K562 (cell line): ENCODE measurements at regions not wholly inside any gene's neighbourhood (a gene's known extent, or its start where the extent isn't known, plus 50 kb on each side); places are given as distances from the start of the nearest gene placed in this dataset.

Source experiments
- ATAC-seq: fragments of 200-7000 bp; cut with Tn5 transposase; 3 replicates; pipeline ENCODE4 v1.9.1; 2020; ENCODE audit warnings: moderate library complexity
- BruUV-seq: library from RNA; stranded (reverse); fragments of 400-500 nt; replicated peaks from 2 replicates; lab custom pipeline; 2021; lab: Mats Ljungman, UMichigan
- CTCF ChIA-PET: fragments of 300-600 bp; formaldehyde crosslinking; extraction: SDS; loops from one replicate; lab custom pipeline; 2021; ENCODE audit warnings: low intra/inter-chr PET ratio; lab: Yijun Ruan, JAX
- POLR2A ChIA-PET: fragments of 300-600, 350-650 bp; sonication (Branson Sonifier 250); formaldehyde crosslinking; extraction: SDS; loops from one replicate; lab custom pipeline; 2021; ENCODE audit warnings: antibody characterized with exemption, inconsistent platforms; lab: Yijun Ruan, JAX
- DNase-seq, 4 experiments: peaks; one replicate each; pipeline versions ENCODE4 v3.0.0 to v3.0.0-alpha.2; 2011 to 2018; ENCODE audit warnings: low spot score in 3 of 4, mixed read lengths in 3 of 4; ENCODE audit errors: extremely low read depth in 1 of 4
- FAIRE-seq: peaks from 2 replicates; lab custom pipeline; 2011; peaks lifted over from hg19 to GRCh38; lab: Jason Lieb, UNC
- H2AFZ ChIP-seq: 2 replicates; pipeline ENCODE4 v1.6.0; 2011; ENCODE audit warnings: low read depth, low read length, control low read depth, inconsistent platforms
- H3K27ac ChIP-seq: fragments of 200-600 bp; 3 replicates; pipeline ENCODE4 v1.8.0; 2011; ENCODE audit warnings: low read depth, mild to moderate bottlenecking, control low read depth, inconsistent platforms, low read length, moderate library complexity, mixed read lengths; ENCODE audit errors: extremely low read depth
- H3K27me3 ChIP-seq, 2 experiments: fragments of 300-600 bp in 1 of 2; 2 replicates in 1 of 2; 3 replicates in 1 of 2; pipeline versions ENCODE4 v1.6.0 to v1.8.0; 2011; ENCODE audit warnings: inconsistent platforms in 2 of 2, low read length in 2 of 2, mild to moderate bottlenecking in 1 of 2, mixed read lengths in 1 of 2, moderate library complexity in 1 of 2; ENCODE audit not compliant: control insufficient read depth in 2 of 2, insufficient read depth in 2 of 2
- H3K36me3 ChIP-seq: fragments of 300-600 bp; 3 replicates; pipeline ENCODE4 v1.8.0; 2011; ENCODE audit warnings: mild to moderate bottlenecking, low read length, inconsistent platforms; ENCODE audit not compliant: control insufficient read depth, insufficient read depth
- H3K4me1 ChIP-seq, 2 experiments: fragments of 200-600 bp in 1 of 2; replicated peaks in 1 of 2; 2 replicates in 1 of 2; 3 replicates in 1 of 2; pipeline versions ENCODE4 v1.5.1 to v1.8.0; 2011; ENCODE audit warnings: inconsistent platforms in 2 of 2, low read length in 2 of 2, mild to moderate bottlenecking in 1 of 2, mixed read lengths in 1 of 2, moderate library complexity in 1 of 2; ENCODE audit not compliant: control insufficient read depth in 2 of 2, insufficient read depth in 2 of 2
- H3K4me2 ChIP-seq: 2 replicates; pipeline ENCODE4 v1.6.1; 2011; ENCODE audit warnings: low read length, control low read depth, inconsistent platforms, mixed read lengths; ENCODE audit not compliant: insufficient read depth
- H3K4me3 ChIP-seq: fragments of 200-600 bp; sonication (generic), shearing (Covaris generic); 2 replicates; pipeline ENCODE4 v1.5.1; 2016; ENCODE audit warnings: control low read depth, inconsistent platforms
- H3K79me2 ChIP-seq: fragments of 200-600 bp; 3 replicates; pipeline ENCODE4 v1.8.0; 2011; ENCODE audit warnings: low read length, inconsistent platforms; ENCODE audit not compliant: control insufficient read depth, insufficient read depth
- H3K9ac ChIP-seq, 2 experiments: 2 replicates each; pipeline versions ENCODE4 v1.6.0 to v1.6.1; 2011; ENCODE audit warnings: low read depth in 2 of 2, low read length in 2 of 2, control low read depth in 1 of 2, inconsistent platforms in 1 of 2, mild to moderate bottlenecking in 1 of 2, mixed read lengths in 1 of 2; ENCODE audit not compliant: insufficient read depth in 1 of 2
- H3K9me1 ChIP-seq: one replicate; pipeline ENCODE4 v1.6.0; 2011; ENCODE audit warnings: inconsistent platforms, mild to moderate bottlenecking, low read length, moderate library complexity; ENCODE audit not compliant: control insufficient read depth, insufficient read depth
- H3K9me3 ChIP-seq: replicated peaks from 2 replicates; pipeline ENCODE4 v1.5.1; 2011; ENCODE audit warnings: low read depth, low read length, inconsistent platforms; ENCODE audit not compliant: control insufficient read depth, insufficient read depth
- H4K20me1 ChIP-seq: replicated peaks from 2 replicates; pipeline ENCODE4 v1.6.1; 2011; ENCODE audit warnings: low read length, inconsistent platforms, mixed read lengths; ENCODE audit not compliant: control insufficient read depth, insufficient read depth
- EP400 ChIP-seq: fragments of 450-650 bp; IDR thresholded peaks from 2 replicates; pipeline ENCODE4 v1.6.1; 2017; ENCODE audit warnings: antibody characterized with exemption, mild to moderate bottlenecking, moderate library complexity
- GATAD2A ChIP-seq: fragments of 450-650 bp; IDR thresholded peaks from 2 replicates; pipeline ENCODE4 v1.6.1; 2017
- HMG20A ChIP-seq: fragments of 450-650 bp; formaldehyde crosslinking; conservative IDR thresholded peaks from 2 replicates; pipeline ENCODE4 v1.4.0; 2020; ENCODE audit warnings: mild to moderate bottlenecking, mixed read lengths
- MCM7 ChIP-seq, 2 experiments: fragments of 450-650 bp; IDR thresholded peaks; 2 replicates each; pipeline ENCODE4 v1.6.1; 2016 to 2018
- WGBS: fragments of 100-300 bp; shearing (Covaris generic); methylation state at CpG from one replicate; pipeline ENCODE4 v1.1.6; 2016; ENCODE audit warnings: low coverage, mixed read lengths; ENCODE audit not compliant: insufficient coverage; ENCODE audit errors: missing lambda C conversion rate; 5-methylcytosine and 5-hydroxymethylcytosine counted together
- in situ Hi-C: fragments of 300-500 bp; cut with MboI; formaldehyde crosslinking; loops from 4 replicates; pipeline ENCODE4 v1.15.0; 2018; ENCODE audit warnings: inconsistent platforms, mixed read lengths
- intact Hi-C: fragments of 100-400 bp; cut with micrococcal nuclease; formaldehyde crosslinking; loops from 2 replicates; pipeline ENCODE4 v1.14.2; 2022
- TF ChIP-seq, protein P1 (sequence below): IDR thresholded peaks from 2 replicates; pipeline ENCODE4 v1.6.1; 2012; ENCODE audit warnings: low read depth, low read length, improper control_type of control experiment, borderline replicate concordance
- TF ChIP-seq, protein P2 (sequence below): fragments of 250-450 bp; sonication (Bioruptor Pico); IDR thresholded peaks from 2 replicates; pipeline ENCODE4 v1.5.0; 2021; ENCODE audit warnings: mild to moderate bottlenecking, moderate library complexity
- TF ChIP-seq, protein P3 (sequence below): IDR thresholded peaks from 2 replicates; pipeline ENCODE4 v1.6.1; 2011; ENCODE audit not compliant: insufficient read length; ENCODE audit errors: extremely low read depth
- TF ChIP-seq, protein P4 (sequence below): sonication (generic); formaldehyde crosslinking; IDR thresholded peaks from 2 replicates; pipeline ENCODE4 v1.8.0; 2023; ENCODE audit warnings: mild to moderate bottlenecking, missing genetic modification reagents

DNA sequence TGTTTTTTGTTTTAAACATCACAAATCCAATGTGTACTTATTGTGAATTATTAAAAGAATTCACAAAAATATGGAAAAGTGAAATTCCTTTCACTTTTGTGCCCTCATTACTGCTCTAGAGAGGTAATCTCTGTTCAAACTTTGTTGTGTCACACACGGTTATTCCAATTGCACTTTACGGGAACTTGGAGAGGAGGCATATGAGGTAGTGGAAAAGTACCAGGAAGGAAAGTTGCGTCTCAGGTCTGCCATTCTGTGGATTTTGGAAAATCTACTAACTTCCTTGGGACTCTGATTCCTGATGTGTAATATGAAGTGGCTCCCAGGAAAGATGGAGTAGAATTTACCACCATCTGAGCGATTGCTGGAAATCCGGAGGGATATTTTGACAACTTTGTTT, 90.9 kb upstream of the DCN start:
- in situ Hi-C loops = no loop called here

More for the DNA sequence above, 90.9 kb upstream of the DCN start:
- Histone ChIP-seq H2AFZ (no peak overlapping the region), H4K20me1 (no peaks in the 10 kb centered on the region), H3K9ac (no peak overlapping the region), H3K4me2 (no peak overlapping the region)
- DNase-seq = no peak
- intact Hi-C loops = no loop called here
- POLR2A ChIA-PET = no interaction called here
- CTCF ChIA-PET = no interaction called here
- BruUV-seq = no TSS peak
- TF ChIP-seq, protein P1, sequence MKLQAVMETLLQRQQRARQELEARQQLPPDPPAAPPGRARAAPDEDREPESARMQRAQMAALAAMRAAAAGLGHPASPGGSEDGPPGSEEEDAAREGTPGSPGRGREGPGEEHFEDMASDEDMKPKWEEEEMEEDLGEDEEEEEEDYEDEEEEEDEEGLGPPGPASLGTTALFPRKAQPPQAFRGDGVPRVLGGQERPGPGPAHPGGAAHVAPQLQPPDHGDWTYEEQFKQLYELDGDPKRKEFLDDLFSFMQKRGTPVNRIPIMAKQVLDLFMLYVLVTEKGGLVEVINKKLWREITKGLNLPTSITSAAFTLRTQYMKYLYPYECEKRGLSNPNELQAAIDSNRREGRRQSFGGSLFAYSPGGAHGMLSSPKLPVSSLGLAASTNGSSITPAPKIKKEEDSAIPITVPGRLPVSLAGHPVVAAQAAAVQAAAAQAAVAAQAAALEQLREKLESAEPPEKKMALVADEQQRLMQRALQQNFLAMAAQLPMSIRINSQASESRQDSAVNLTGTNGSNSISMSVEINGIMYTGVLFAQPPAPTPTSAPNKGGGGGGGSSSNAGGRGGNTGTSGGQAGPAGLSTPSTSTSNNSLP = no peak
- TF ChIP-seq, protein P2, sequence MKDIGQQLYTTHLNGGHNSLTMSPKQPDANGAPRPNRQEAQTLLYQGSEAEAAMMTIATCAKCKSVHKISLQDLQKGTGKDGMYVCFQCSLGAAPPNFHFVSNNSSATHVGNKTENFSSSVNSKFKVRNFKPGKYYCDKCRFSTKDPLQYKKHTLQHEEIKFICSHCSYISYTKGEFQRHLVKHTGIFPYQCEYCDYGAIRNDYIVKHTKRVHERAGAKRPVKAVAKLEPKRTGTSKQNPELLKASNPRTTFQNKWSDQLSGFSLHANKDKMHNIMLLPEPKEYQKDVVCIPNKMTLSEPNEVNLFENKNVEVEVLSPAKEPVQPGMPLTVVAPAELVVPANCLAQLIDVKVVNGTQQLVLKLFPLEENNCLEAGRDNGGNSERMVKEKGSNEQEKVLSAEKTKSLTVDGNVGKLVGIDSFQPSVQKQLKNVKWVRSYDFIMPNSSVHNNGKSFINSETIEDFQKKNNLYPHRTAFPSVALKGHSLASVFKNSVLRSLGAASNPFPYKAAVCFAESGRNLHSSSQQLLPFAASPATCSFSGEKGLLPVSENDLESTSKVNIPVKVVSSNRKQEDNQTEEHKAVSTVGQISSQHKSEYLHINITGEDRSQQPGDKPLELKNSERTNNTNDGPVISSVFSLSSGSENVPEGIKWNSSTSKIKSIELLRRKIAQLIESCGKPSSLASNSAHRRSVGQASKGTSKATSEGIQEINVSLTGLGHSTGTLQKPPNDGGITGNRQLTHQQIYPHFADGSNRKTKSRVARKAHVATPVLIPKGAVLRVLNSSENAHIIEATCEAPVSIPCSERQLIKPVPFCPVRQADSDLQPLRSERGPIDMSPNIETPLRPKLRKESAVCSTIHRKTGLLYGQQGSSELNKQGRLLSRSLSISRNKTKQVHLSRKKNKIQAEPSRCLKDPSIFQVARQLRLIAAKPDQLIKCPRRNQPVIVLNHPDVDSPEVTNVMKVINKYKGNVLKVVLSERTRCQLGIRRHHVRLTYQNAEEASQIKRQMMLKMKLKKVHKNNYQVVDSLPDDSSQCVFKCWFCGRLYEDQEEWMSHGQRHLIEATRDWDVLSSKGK = no peak
- TF ChIP-seq GATAD2A = no peak
- TF ChIP-seq, protein P3, sequence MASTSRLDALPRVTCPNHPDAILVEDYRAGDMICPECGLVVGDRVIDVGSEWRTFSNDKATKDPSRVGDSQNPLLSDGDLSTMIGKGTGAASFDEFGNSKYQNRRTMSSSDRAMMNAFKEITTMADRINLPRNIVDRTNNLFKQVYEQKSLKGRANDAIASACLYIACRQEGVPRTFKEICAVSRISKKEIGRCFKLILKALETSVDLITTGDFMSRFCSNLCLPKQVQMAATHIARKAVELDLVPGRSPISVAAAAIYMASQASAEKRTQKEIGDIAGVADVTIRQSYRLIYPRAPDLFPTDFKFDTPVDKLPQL = no peak
- TF ChIP-seq, protein P4, sequence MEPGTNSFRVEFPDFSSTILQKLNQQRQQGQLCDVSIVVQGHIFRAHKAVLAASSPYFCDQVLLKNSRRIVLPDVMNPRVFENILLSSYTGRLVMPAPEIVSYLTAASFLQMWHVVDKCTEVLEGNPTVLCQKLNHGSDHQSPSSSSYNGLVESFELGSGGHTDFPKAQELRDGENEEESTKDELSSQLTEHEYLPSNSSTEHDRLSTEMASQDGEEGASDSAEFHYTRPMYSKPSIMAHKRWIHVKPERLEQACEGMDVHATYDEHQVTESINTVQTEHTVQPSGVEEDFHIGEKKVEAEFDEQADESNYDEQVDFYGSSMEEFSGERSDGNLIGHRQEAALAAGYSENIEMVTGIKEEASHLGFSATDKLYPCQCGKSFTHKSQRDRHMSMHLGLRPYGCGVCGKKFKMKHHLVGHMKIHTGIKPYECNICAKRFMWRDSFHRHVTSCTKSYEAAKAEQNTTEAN (CRISPR knock-in tag) = no peak
- TF ChIP-seq EP400 = no peak
- no peak for TF ChIP-seq HMG20A (CRISPR knock-in tag)
- no peak for TF ChIP-seq MCM7 (IDR thresholded peaks at IDR 0.05)
- TF ChIP-seq, all 486 proteins: peak for 0
- no peak overlapping the region for H3K4me3 ChIP-seq
- H3K4me1 ChIP-seq = no peaks in the 10 kb centered on the region
- H3K79me2 ChIP-seq = no peaks in the 10 kb centered on the region
- no peak overlapping the region for H3K27ac ChIP-seq
- no peaks in the 10 kb centered on the region for H3K9me1 ChIP-seq
- FAIRE-seq = no peak
- ATAC-seq = no peak
- no peaks in the 10 kb centered on the region for H3K9me3 ChIP-seq
- H3K27me3 ChIP-seq = no peaks in the 10 kb centered on the region
- no peaks in the 10 kb centered on the region for H3K36me3 ChIP-seq
- 53% methylated on average over 5 of the region's 5 CpGs for WGBS
